ENCODE measurements at regions not wholly inside any gene's neighbourhood (a gene's known extent, or its start where the extent isn't known, plus 50 kb on each side); places are given as distances from the start of the nearest gene placed in this dataset.
A peak's percentile ranks its signal among the peaks of the same experiment; 100 is the strongest.
"Not testable (repeated sequence)": the region's sequence is repeated elsewhere in the genome, so short reads cannot be mapped to it uniquely, and the experiment has no call there.

DNA sequence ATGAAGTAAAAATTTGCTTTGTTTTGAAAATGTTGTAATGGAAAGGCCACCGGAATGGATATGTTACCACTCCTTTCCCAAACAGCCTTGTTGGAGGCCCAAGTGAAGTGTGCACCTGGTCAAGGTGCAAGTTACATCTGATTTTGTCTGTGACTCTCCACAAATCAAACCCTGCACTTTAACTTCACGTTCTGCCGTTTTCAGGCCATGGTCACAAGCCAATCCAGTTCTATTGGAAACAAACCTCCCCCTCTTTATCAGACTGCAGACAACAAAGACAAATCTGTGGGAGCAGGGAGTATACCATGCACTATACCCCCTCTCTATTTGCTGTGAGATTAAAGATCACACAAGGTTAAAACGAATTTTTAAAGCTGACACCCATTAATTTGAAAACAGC is 155.6 kb upstream of the RFC3 start:
- no peak for DNase-seq (ENCODE audit: low read depth)

DNA sequence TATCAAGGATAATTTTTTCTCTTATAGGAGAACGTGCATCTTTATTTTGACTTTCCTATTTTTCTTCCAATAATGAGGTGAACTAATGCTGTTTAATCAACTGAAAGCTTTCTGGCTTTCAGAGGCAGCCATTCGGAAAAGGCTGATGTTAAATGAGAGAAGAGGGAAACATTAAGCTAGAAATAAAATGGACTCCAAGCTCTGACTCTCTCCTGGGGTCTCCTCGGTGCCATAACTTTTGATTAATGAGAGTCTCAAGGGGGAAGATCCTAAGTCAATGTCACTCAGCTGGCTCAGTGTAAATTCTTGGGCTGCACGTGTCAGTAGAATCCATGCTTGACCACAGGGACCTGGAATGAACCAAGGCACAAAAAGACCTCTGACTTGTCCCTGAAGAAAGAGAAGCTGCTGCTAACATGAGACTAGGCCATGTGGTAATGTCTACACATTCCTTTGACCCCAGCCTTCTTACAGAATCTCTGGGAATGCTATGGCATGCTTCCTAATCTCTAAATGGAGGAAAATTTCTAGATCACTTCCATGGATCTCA is 152.2 kb upstream of the RFC3 start:
- DNase-seq (ENCODE audit: low read depth) = no peak

GRCh38 chr13:33671560-33671959 is 146.4 kb upstream of the RFC3 start:
- DNase-seq (ENCODE audit: low read depth) = no peak

- DNase-seq (ENCODE audit: low read depth) = not testable (repeated sequence)
Measured at GRCh38 chr13:33672022-33672421, 145.9 kb upstream of the RFC3 start.

DNA sequence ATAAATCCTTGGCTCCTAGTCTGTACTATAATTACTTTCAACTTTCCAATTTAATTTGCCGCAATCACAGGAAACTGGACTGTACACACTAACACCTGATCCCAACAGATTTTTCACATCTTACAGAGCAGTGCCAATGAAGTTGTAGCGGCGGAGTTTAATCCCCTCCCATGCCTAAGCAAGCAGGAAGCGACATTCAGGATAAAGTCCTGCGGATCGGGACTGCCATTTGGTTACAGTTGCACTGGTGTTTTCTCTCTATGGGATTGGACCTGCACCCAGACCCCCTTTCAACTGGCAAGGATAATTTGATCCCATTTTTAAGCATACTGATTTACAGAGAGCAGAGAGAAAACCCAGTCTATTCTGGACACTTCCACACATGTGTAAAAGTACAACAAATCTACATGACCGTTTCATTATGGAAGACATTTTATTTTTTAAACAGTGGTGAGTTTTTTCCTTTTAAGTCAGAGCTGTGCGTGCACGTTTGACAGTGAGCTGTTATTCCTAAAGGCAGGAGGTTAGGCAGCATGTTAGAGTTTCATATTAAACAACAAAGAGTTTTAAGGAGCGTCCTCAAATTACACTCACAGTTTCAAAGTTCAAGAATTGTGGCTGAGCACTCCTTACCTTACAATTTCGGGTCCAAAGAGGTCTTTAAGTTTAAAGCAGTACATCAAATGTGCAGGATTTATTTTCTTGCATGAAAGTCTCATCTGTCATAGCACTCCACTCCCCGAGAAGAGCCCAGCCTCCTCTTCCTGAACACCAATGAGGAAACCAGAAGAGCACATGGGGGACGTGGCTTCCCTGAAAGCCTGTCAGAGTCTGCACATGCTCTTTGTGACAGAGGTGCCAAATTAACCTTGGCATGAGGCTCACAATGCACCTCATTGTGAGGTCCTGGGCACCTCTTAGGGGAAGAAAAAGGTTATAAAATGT is 141.6 kb upstream of the RFC3 start:
- DNase-seq (ENCODE audit: low read depth) = no peak

DNA sequence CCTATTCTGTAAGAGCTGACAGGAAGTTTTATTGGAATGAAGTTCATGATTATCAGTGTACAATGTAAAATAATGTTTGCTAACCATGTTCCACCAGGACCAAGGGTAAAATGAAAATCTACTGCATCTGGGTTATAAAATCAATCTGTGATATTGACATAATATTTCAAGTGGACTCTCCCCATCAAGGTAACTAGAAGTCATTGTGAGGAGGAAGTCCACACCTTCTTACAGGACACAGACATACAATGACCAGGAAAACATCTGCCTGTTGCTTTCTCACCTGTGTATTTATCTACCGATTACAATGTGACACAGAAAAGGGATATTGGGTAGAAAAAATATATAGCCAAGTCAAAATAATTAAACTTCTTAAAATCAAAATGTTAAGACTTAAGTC is 140.7 kb upstream of the RFC3 start:
- no peak for DNase-seq (ENCODE audit: low read depth)

DNA sequence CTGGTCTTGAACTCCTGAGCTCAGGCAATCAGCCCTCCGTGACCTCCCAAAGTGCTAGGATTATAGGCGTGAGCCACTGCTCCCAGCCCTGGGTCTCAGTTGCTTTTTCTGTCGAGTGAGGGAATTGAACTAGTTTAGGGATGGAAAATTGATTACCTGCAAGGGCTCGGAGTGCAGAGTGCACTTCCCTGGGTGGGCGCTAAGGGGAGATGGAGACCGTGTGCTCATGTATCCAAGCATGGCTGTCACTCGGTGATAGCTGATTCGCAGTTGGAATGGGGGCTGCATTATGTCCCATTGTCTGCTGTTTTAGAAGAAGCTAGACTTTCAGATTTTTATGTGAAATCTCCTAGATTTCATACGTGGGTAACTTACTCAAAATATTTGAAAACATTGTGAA is 139.9 kb upstream of the RFC3 start:
- no peak for DNase-seq (ENCODE audit: low read depth)

DNA sequence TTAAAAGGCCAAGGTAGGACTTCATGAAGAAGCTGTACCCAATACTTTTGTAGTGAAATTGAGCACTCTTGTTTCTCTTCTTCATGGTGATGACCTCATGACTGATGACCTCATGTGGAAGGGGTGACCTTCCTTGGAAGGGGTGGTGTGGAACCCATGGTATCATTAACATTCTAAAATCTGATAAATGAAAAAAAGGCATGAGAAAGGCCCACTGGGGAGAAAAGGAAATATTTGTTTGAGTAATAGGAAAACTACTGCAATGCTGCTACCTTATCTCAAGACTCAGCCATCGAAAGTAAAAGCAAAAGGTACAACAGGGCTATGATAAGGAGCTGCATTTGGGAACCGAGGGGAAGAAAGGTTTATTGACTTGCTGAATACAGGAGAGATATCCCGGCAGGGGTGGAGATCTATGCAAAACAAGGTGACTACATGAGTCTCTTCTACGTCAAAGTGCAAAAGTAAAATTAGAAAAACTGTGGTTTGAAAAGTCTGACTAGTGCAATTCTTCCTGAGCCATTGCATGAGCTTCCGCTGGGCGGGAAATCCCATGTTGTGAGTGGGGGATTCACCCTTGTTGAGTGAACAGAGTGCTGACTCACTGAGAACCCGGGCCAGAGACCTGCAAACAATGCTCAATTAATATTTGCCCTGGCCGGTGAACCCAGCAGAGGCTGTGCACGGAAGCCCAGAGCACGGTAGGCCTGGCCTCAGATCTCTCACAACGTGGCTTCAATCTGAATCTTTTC is 138.9 kb upstream of the RFC3 start:
- DNase-seq (ENCODE audit: low read depth) = peak; percentile 34

DNA sequence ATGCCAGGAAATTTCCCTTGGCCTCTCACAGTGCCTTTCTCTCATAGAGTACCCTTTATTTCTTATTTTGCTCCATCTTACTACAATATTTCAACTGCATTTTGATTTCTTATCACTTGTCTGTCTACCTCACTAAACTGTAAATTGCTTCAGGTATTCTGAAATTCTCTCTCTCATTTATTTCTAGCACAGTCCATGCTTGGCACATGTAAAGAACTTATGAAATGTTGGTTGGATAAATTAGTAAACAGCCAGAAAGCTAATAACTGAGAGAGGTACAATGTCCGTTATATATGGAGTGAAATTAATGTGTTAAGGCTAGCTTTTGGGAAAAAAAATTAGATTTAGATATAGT is 138.3 kb upstream of the RFC3 start:
- DNase-seq (ENCODE audit: low read depth) = no peak

- no peak for DNase-seq (ENCODE audit: low read depth)
Measured at GRCh38 chr13:33682020-33682564, 135.9 kb upstream of the RFC3 start.

DNA sequence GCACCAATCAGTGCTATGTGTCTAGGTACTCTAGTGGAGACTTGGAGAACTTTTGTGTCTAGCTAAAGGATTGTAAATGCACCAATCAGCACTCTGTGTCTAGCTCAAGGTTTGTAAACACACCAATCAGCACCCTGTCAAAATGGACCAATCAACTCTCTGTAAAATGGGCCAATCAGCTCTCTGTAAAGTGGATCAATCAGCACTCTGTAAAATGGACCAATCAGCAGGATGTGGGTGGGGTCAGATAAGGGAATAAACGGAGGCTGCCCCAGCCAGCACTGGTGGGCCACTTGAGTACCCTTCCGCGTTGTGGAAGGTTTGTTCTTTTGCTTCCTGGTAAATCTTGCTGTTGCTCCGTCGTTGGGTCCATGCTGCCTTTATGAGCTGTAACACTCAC is 135.3 kb upstream of the RFC3 start:
- not testable (repeated sequence) for DNase-seq (ENCODE audit: low read depth)

GRCh38 chr13:33683376-33683775 is 134.6 kb upstream of the RFC3 start:
- DNase-seq (ENCODE audit: low read depth) = no peak

DNA sequence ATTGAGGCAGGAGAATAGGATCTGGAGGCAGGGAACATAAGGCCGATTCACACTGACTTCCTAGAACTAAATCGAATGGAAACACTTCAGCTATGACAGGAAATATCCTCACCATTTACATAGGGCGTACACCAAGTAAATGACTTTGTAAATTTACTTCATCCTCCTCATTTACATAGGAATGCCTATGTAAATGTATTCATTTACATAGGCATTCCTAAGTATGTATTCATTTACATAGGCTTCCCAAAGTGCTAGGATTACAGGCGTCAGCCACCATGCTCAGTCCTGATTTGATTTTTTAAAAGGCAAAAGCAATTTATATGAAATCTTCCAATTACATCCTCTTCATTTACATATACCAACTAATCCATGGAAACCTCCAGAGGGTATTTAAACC is 133.1 kb upstream of the RFC3 start:
- DNase-seq (ENCODE audit: low read depth) = no peak

DNA sequence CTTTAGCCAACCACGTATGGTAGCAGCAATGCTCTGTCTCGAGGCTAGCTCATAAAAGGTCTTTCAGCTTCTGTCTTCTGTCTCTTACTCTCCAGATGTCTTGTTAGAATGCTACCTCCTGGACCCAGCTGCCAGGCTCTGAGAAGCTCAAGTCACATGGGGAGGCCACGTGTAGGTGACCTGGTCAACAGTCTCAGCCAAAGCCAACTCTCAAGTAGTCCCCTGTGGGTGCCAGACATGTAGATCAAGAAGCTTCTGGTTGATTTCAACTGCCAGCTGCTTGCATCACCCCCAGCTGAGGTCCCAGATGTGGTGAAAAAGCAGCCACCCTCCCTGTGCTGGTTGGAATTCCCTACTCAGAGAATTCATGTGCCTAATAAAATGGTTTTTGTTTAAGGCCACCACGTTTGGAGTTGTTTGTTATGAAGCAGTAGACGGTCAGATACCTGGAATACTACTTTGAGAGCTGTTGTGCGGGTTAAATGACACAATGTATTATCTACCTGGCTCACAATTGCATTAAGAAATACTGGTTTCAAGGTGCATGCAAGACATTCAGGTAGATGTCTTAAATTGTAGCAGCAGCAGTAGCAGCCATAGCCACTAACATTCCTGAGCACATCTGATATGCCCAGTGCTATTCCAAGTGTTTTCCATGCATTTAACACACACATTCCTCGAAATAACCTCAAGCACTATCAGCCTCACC is 131.0 kb upstream of the RFC3 start:
- DNase-seq (ENCODE audit: low read depth) = no peak

GRCh38 chr13:33690354-33690753 is 127.6 kb upstream of the RFC3 start:
- DNase-seq (ENCODE audit: low read depth) = no peak

DNA sequence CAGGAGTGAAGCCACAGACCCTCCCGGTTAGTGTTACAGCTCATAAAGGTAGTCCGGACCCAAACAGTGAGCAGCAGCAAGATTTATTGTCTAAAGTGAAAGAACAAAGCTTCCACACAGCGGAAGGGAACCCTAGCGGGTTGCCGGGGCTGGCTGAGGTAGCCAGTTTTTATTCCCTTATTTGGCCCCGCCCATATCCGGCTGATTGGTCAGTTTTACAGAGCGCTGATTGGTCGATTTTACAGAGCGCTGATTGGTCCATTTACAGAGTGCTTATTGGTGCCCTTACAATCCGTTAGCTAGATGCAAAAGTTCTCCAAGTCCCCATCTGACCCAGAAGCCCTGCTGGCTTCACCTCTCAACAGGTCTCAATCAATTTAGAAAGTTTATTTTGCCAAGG is 126.0 kb upstream of the RFC3 start:
- DNase-seq (ENCODE audit: low read depth) = no peak

DNA sequence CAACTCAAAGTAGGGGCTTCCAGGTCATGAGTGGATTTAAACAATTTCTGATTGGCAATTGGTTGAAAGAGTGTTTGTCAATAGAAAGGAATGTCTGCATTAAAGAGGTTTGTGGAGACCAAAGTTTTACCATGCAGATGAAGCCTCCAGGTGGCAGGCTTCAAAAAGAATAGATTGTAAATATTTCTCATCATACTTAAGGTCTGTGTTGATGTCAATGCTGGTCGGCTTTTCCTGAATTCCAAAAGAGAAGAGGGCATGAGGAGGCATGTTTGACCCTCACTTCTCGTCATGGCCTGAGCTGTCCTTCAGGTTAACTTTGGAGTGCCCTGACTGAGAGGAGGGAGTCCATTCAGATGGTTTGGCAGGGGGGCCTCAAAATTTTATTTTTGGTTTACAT is 125.4 kb upstream of the RFC3 start:
- no peak for DNase-seq (ENCODE audit: low read depth)

DNA sequence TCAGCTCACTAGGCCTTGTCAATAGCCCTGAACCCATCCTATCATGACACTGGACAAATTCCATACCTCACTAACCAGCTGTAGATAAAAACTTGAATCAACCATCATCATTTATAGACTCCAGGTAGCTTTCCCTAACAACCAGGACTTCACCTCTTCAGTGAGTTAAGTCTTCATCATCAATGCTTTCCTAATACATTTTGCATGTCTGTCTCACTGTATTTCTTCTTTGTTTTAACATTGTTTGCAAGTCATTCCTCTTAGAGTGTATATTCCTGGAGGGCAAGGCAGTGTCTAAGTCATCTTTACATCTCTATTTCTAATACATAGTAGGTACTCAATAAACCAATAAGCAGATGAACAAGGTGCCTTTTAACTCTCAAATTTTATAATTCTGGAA is 123.4 kb upstream of the RFC3 start:
- no peak for DNase-seq (ENCODE audit: low read depth)

DNA sequence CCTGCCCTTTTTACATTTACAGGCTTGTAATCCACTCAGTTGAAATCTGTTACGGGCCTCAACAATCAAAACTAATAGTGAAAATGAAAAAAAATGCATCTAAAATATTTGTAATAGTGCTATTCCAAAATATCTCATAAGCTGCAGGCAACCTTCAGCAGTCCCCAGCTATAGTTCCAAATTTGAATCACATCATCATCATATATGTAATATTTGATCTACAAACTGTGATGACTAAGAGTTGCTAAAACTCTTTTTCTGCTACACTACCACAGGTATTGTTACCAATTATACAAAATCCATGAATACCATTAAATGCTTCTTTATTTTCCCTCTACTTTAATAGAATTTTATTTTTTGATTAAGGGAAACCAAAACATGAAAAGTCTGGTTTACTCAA is 121.4 kb upstream of the RFC3 start:
- DNase-seq (ENCODE audit: low read depth) = no peak

DNA sequence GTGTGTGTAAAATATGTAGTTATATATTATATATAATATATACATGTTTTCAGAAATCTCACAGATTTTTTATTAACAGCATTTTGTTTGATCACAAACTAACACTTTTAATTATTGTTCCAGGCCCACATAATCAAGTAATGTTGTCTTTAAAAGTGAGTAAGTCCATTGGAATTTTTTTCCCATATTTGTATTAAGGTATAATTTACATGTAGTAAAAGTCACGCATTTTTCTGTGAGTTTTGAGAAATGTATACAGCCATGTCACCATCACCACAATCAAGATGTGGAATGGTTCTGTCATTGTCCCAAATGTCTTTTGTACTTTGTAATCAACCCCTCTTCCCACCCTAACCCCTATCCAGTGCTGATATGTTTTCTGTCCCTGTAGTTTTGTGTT is 120.0 kb upstream of the RFC3 start:
- no peak for DNase-seq (ENCODE audit: low read depth)

- DNase-seq (ENCODE audit: low read depth) = no peak
Measured at GRCh38 chr13:33707449-33707848, 110.5 kb upstream of the RFC3 start.

GRCh38 chr13:33710924-33711323 is 107.0 kb upstream of the RFC3 start:
- DNase-seq (ENCODE audit: low read depth) = no peak

Measured in T follicular helper cell (primary cell).